Parathyroid adenoma (tissue), 2 donors: ENCODE measurements at regions not wholly inside any gene's neighbourhood (a gene's known extent, or its start where the extent isn't known, plus 50 kb on each side); places are given as distances from the start of the nearest gene placed in this dataset.

ENCODE experiments used
- H2AFZ ChIP-seq: fragments of 300-600 bp; sonication (generic); one replicate; pipeline ENCODE4 v1.7.0; 2017; ENCODE audit warnings: antibody characterized with exemption, mild to moderate bottlenecking
- H3K27ac ChIP-seq: fragments of 300-600 bp; sonication (generic); one replicate; pipeline ENCODE4 v1.7.0; 2017
- H3K27me3 ChIP-seq: fragments of 300-600 bp; sonication (generic); one replicate; pipeline ENCODE4 v1.7.0; 2017; ENCODE audit warnings: low read length; ENCODE audit not compliant: control insufficient read depth, insufficient read depth
- H3K36me3 ChIP-seq: fragments of 300-600 bp; sonication (generic); one replicate; pipeline ENCODE4 v1.7.0; 2017; ENCODE audit warnings: low read length; ENCODE audit not compliant: control insufficient read depth, insufficient read depth
- H3K4me1 ChIP-seq: fragments of 300-600 bp; sonication (generic); one replicate; pipeline ENCODE4 v1.7.0; 2017; ENCODE audit warnings: control low read depth
- H3K4me2 ChIP-seq: fragments of 300-600 bp; sonication (generic); one replicate; pipeline ENCODE4 v1.7.0; 2017; ENCODE audit warnings: low read length
- H3K4me3 ChIP-seq: fragments of 300-600 bp; sonication (generic); one replicate; pipeline ENCODE4 v1.7.0; 2017; ENCODE audit warnings: low read depth, low read length
- H3K79me2 ChIP-seq: fragments of 300-600 bp; sonication (generic); one replicate; pipeline ENCODE4 v1.7.0; 2017; ENCODE audit warnings: control low read depth
- H3K9ac ChIP-seq: fragments of 300-600 bp; sonication (generic); one replicate; pipeline ENCODE4 v1.7.0; 2017; ENCODE audit warnings: mild to moderate bottlenecking
- H3K9me3 ChIP-seq: fragments of 300-600 bp; sonication (generic); one replicate; pipeline ENCODE4 v1.7.0; 2017; ENCODE audit warnings: low read length; ENCODE audit not compliant: control insufficient read depth
- TF ChIP-seq, protein P1 (sequence below): fragments of 300-600 bp; sonication (generic); IDR thresholded peaks from one replicate; pipeline ENCODE4 v1.7.0; 2017; ENCODE audit warnings: antibody characterized with exemption, mild to moderate bottlenecking
- donor health status: primary hyperparathyroidism.

DNA sequence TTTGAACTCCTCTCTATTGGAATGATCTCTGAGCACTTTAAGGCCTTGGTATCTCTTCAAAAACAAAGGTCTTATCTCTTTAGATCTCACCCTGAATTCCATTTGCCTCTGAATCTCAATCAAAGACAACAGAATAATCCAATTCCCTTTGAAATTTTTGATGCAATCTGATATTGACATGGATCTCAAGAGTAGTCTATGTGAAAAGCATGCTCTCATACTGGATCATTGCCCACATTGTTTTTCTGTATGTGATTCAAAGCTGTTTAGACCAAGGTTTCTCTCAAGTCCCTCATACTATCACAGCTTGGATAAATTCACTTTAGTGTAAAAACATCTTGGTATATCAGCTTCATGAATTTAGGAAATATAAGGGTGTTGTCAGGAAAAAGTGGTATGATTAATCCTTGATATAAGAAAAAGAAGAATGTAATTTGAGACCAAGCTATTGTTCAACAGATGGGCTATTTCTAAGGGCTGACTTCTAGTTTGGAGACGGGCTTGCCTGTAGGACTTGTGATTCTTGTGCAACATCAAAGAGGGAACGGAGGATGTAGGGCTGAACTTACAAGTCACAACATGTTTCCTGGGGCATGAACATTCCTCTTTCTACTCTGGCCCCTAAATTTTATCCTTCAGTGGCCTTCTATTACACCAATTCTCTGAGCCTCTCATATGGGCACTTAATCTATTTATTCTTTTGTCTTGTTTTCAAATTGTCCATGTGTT, 77.9 kb upstream of the CITED2 start:
- no peaks in the 10 kb centered on the region for H3K36me3 ChIP-seq
- TF ChIP-seq, protein P1, sequence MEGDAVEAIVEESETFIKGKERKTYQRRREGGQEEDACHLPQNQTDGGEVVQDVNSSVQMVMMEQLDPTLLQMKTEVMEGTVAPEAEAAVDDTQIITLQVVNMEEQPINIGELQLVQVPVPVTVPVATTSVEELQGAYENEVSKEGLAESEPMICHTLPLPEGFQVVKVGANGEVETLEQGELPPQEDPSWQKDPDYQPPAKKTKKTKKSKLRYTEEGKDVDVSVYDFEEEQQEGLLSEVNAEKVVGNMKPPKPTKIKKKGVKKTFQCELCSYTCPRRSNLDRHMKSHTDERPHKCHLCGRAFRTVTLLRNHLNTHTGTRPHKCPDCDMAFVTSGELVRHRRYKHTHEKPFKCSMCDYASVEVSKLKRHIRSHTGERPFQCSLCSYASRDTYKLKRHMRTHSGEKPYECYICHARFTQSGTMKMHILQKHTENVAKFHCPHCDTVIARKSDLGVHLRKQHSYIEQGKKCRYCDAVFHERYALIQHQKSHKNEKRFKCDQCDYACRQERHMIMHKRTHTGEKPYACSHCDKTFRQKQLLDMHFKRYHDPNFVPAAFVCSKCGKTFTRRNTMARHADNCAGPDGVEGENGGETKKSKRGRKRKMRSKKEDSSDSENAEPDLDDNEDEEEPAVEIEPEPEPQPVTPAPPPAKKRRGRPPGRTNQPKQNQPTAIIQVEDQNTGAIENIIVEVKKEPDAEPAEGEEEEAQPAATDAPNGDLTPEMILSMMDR: no peak
- peak overlapping the region; percentile 39 for H3K4me2 ChIP-seq
- no peak overlapping the region for H3K9ac ChIP-seq
- no peak overlapping the region for H2AFZ ChIP-seq
- no peak overlapping the region for H3K4me3 ChIP-seq
- H3K27ac ChIP-seq: peak overlapping the region; percentile 29
- H3K4me1 ChIP-seq: peaks cover 35% of the 10 kb centered on the region
- H3K79me2 ChIP-seq: no peaks in the 10 kb centered on the region
- H3K9me3 ChIP-seq: no peaks in the 10 kb centered on the region
- no peaks in the 10 kb centered on the region for H3K27me3 ChIP-seq

DNA sequence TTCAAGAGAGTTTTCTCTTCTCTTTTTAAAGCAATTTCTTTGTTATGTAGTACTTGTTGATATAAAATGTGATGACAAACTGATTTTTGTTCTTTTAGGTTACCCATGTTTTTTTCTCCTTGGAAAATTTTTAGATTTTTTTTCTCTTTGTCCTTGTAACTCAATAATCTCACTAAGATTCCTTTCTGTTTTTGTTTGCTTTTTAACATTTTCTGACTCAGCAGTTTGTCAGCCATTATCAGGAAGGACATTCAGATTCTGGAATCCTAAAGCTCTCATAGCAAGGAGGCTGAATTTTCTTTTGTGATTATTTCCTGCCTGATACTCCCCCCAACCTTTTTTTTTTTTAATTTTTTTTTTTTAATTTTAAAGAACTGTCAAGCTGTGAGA, 75.2 kb upstream of the CITED2 start:
- H3K27ac ChIP-seq: peak overlapping the region; percentile 41
- peak overlapping the region; percentile 53 for H2AFZ ChIP-seq

DNA sequence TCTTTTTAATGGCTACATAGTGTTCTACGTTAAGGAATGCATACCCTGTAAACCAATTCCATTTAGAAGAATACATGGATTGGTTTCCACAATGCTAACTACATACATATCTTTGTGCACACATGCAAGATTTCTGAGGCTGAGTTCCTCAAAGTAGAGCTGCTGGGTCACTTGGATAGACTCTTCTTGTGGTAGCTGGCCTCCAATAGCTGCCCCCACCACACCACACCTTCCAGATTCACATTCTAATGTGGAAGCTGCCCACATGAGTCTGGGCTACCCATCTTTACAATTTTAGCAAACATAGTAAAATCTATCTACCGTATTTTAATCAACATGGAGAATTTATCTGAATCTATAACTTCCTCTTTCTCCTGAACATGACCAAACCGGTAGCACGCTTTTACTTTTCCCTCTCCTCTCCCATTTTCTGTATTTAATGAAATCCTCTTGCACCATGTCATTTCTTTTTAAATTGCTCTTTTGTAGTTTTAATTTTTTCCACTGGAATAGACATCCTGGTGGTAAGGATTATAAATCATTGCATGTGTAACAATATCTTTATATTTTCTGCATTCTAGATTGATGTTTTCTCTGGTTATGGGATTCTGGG, 74.7 kb upstream of the CITED2 start:
- H3K4me1 ChIP-seq: peaks cover 42% of the 10 kb centered on the region
- H3K27ac ChIP-seq: peak overlapping the region; percentile 37
- TF ChIP-seq, protein P1: no peak
- no peaks in the 10 kb centered on the region for H3K9me3 ChIP-seq
- no peaks in the 10 kb centered on the region for H3K79me2 ChIP-seq
- H2AFZ ChIP-seq: no peak overlapping the region
- no peak overlapping the region for H3K9ac ChIP-seq
- peak overlapping the region; percentile 13 for H3K4me2 ChIP-seq
- no peaks in the 10 kb centered on the region for H3K36me3 ChIP-seq
- no peak overlapping the region for H3K4me3 ChIP-seq
- H3K27me3 ChIP-seq: no peaks in the 10 kb centered on the region

More for the DNA sequence above, 75.2 kb upstream of the CITED2 start:
- no peaks in the 10 kb centered on the region for H3K9me3 ChIP-seq
- H3K9ac ChIP-seq: no peak overlapping the region
- no peaks in the 10 kb centered on the region for H3K36me3 ChIP-seq
- peaks cover 42% of the 10 kb centered on the region for H3K4me1 ChIP-seq
- H3K79me2 ChIP-seq: no peaks in the 10 kb centered on the region
- no peaks in the 10 kb centered on the region for H3K27me3 ChIP-seq
- no peak overlapping the region for H3K4me3 ChIP-seq
- TF ChIP-seq, protein P1: no peak
- peak overlapping the region; percentile 40 for H3K4me2 ChIP-seq

DNA sequence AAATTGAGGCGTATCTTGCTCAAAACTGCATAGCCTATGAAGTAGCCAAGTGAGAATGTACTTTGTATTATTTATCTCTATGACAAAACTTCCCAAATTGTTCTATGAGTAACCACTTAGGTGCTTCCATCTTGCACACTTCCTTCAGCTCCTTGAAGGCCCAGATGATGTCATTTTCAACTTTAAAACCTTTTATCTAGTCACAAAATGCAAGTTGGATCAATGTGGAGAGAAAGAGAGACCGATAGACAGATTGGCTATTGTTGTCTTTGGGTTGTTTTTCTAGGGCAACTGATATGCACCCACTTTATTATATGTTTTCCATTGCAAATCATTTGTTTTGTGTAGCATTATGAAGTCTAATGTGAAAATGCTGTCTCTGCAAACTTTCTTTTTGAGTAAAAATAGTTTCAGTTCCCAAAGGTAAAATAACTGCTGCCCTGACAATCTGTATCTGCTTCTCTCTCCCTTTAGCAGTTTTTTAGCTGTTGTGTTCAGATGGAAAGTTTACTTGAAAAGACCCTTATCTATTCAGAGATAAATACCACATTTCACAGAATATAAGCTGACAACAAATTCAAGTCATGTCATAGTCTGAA, 73.7 kb upstream of the CITED2 start:
- TF ChIP-seq, protein P1: no peak
- Histone ChIP-seq H3K79me2 (no peaks in the 10 kb centered on the region), H3K36me3 (no peaks in the 10 kb centered on the region), H3K4me1 (peaks cover 42% of the 10 kb centered on the region), H3K9me3 (no peaks in the 10 kb centered on the region), H3K4me3 (no peak overlapping the region), H2AFZ (peak overlapping the region; percentile 31), H3K9ac (no peak overlapping the region), H3K4me2 (no peak overlapping the region), H3K27me3 (no peaks in the 10 kb centered on the region), H3K27ac (peak overlapping the region; percentile 67)
